Neural progenitor cell (in vitro differentiated cells): ENCODE measurements at regions not wholly inside any gene's neighbourhood (a gene's known extent, or its start where the extent isn't known, plus 50 kb on each side); places are given as distances from the start of the nearest gene placed in this dataset.

Source experiments
- DNase-seq: peaks from one replicate; pipeline ENCODE4 v3.0.0-alpha.2; 2016; ENCODE audit warnings: low spot score
- H2AFZ ChIP-seq: fragments of 200-600 bp; sonication (generic); replicated peaks from 2 replicates; pipeline ENCODE4 v1.6.1; 2016; ENCODE audit warnings: antibody characterized with exemption
- H3F3A ChIP-seq: fragments of 200-600 bp; sonication (generic); 2 replicates; pipeline ENCODE4 v1.6.1; 2016; ENCODE audit warnings: antibody characterized with exemption, low read depth
- H3K27ac ChIP-seq: fragments of 200-600 bp; sonication (generic); 2 replicates; pipeline ENCODE4 v1.5.1; 2016; ENCODE audit warnings: mild to moderate bottlenecking
- H3K27me3 ChIP-seq: fragments of 200-600 bp; sonication (generic); 2 replicates; pipeline ENCODE4 v1.6.1; 2016; ENCODE audit warnings: mild to moderate bottlenecking, moderate library complexity
- H3K36me3 ChIP-seq: fragments of 200-600 bp; sonication (generic); 2 replicates; pipeline ENCODE4 v1.5.1; 2016
- H3K4me1 ChIP-seq: fragments of 200-600 bp; sonication (generic); 2 replicates; pipeline ENCODE4 v1.6.1; 2016; ENCODE audit warnings: mixed run types
- H3K4me2 ChIP-seq: fragments of 200-600 bp; sonication (generic); 2 replicates; pipeline ENCODE4 v1.6.1; 2016
- H3K4me3 ChIP-seq: fragments of 200-600 bp; sonication (generic); 2 replicates; pipeline ENCODE4 v1.5.1; 2016
- H3K79me2 ChIP-seq: fragments of 200-600 bp; sonication (generic); 2 replicates; pipeline ENCODE4 v1.6.1; 2016; ENCODE audit warnings: low read depth
- H3K9ac ChIP-seq: fragments of 200-600 bp; sonication (generic); 2 replicates; pipeline ENCODE4 v1.6.1; 2016
- H3K9me3 ChIP-seq: fragments of 200-600 bp; sonication (generic); 2 replicates; pipeline ENCODE4 v1.5.1; 2016; ENCODE audit warnings: low read depth
- H4K20me1 ChIP-seq: fragments of 200-600 bp; sonication (generic); 2 replicates; pipeline ENCODE4 v1.6.1; 2016; ENCODE audit warnings: low read depth
- H3K27ac Mint-ChIP-seq: 3 replicates; pipeline ENCODE4 v1.8.0; 2021; ENCODE audit warnings: mixed read lengths
- H3K27me3 Mint-ChIP-seq: 2 replicates; pipeline ENCODE4 v1.8.0; 2022; ENCODE audit warnings: low read depth, mild to moderate bottlenecking, inconsistent platforms, moderate library complexity, mixed read lengths; ENCODE audit not compliant: insufficient read depth
- H3K36me3 Mint-ChIP-seq: 3 replicates; pipeline ENCODE4 v1.8.0; 2021; ENCODE audit warnings: mixed read lengths
- H3K4me1 Mint-ChIP-seq: 3 replicates; pipeline ENCODE4 v1.8.0; 2021; ENCODE audit warnings: mixed read lengths
- H3K4me3 Mint-ChIP-seq: 3 replicates; pipeline ENCODE4 v1.8.0; 2021; ENCODE audit warnings: mild to moderate bottlenecking, moderate library complexity, mixed read lengths
- H3K9me3 Mint-ChIP-seq: 3 replicates; pipeline ENCODE4 v1.8.0; 2020; ENCODE audit warnings: mixed read lengths
- CTCF ChIP-seq: fragments of 200-600 bp; sonication (generic); IDR thresholded peaks from 2 replicates; pipeline ENCODE4 v1.5.1; 2017; ENCODE audit warnings: antibody characterized with exemption, mild to moderate bottlenecking
- EZH2 ChIP-seq: fragments of 200-600 bp; sonication (generic); IDR thresholded peaks from 2 replicates; pipeline ENCODE4 v1.6.1; 2017; ENCODE audit warnings: antibody characterized with exemption, mild to moderate bottlenecking, moderate library complexity
- EZH2phosphoT487 ChIP-seq: fragments of 200-600 bp; sonication (generic); IDR thresholded peaks from 2 replicates; pipeline ENCODE4 v1.6.1; 2017; ENCODE audit warnings: antibody characterized with exemption

- H3K36me3 ChIP-seq = no peaks in the 10 kb centered on the region
- peaks cover 3% of the 10 kb centered on the region for H3K27me3 Mint-ChIP-seq
- DNase-seq = no peak
- H3K4me1 ChIP-seq = peaks cover 10% of the 10 kb centered on the region
- peaks cover 17% of the 10 kb centered on the region for H3K4me1 Mint-ChIP-seq
- H3K36me3 Mint-ChIP-seq = no peaks in the 10 kb centered on the region
- H3K9me3 ChIP-seq = no peaks in the 10 kb centered on the region
- H3K4me2 ChIP-seq = no peak overlapping the region
- no peaks in the 10 kb centered on the region for H3K27me3 ChIP-seq
- no peak overlapping the region for H3K4me3 ChIP-seq
- H3K27ac ChIP-seq = no peak overlapping the region
- H3K79me2 ChIP-seq = no peaks in the 10 kb centered on the region
- TF ChIP-seq EZH2 (no peak), CTCF (no peak), EZH2phosphoT487 (no peak)
- H3K9me3 Mint-ChIP-seq = peaks cover 3% of the 10 kb centered on the region
- no peaks in the 10 kb centered on the region for H3F3A ChIP-seq
- no peak overlapping the region for H3K27ac Mint-ChIP-seq
- H3K4me3 Mint-ChIP-seq = no peak overlapping the region
- H3K9ac ChIP-seq = no peak overlapping the region
- H4K20me1 ChIP-seq = no peaks in the 10 kb centered on the region
- H2AFZ ChIP-seq = no peak overlapping the region
Measured at GRCh38 chr9:72444435-72444834, 77.0 kb upstream of the TMC1 start.

- Histone ChIP-seq H3K27me3 (no peaks in the 10 kb centered on the region), H3F3A (no peaks in the 10 kb centered on the region), H2AFZ (no peak overlapping the region), H3K4me1 (peaks cover 10% of the 10 kb centered on the region), H3K79me2 (no peaks in the 10 kb centered on the region), H3K27ac (no peak overlapping the region), H3K9ac (no peak overlapping the region), H3K4me2 (no peak overlapping the region), H3K9me3 (no peaks in the 10 kb centered on the region), H3K36me3 (no peaks in the 10 kb centered on the region), H3K4me3 (no peak overlapping the region), H4K20me1 (no peaks in the 10 kb centered on the region)
- no peak overlapping the region for H3K4me3 Mint-ChIP-seq
- no peak for DNase-seq
- peaks cover 17% of the 10 kb centered on the region for H3K4me1 Mint-ChIP-seq
- H3K36me3 Mint-ChIP-seq = no peaks in the 10 kb centered on the region
- TF ChIP-seq EZH2phosphoT487 = no peak
- TF ChIP-seq CTCF = no peak
- peaks cover 3% of the 10 kb centered on the region for H3K27me3 Mint-ChIP-seq
- peaks cover 3% of the 10 kb centered on the region for H3K9me3 Mint-ChIP-seq
- H3K27ac Mint-ChIP-seq = no peak overlapping the region
Measured at GRCh38 chr9:72443855-72444254, 77.6 kb upstream of the TMC1 start.

- Histone ChIP-seq H3K27me3 (no peaks in the 10 kb centered on the region), H3K4me3 (no peak overlapping the region), H3K27ac (no peak overlapping the region), H3K4me2 (no peak overlapping the region), H4K20me1 (no peaks in the 10 kb centered on the region), H3K9me3 (no peaks in the 10 kb centered on the region), H3K79me2 (no peaks in the 10 kb centered on the region), H3K36me3 (no peaks in the 10 kb centered on the region), H3F3A (no peaks in the 10 kb centered on the region), H3K4me1 (peaks cover 11% of the 10 kb centered on the region), H2AFZ (no peak overlapping the region), H3K9ac (no peak overlapping the region)
- DNase-seq = no peak
- Mint-ChIP-seq H3K27ac (no peak overlapping the region), H3K36me3 (no peaks in the 10 kb centered on the region), H3K9me3 (peaks cover 3% of the 10 kb centered on the region), H3K4me3 (no peak overlapping the region), H3K27me3 (peaks cover 3% of the 10 kb centered on the region), H3K4me1 (peaks cover 17% of the 10 kb centered on the region)
- TF ChIP-seq EZH2phosphoT487 (no peak), CTCF (no peak), EZH2 (no peak)
Measured at GRCh38 chr9:72441848-72442607, 77.0 kb upstream of the ZFAND5 start.
